Suppressor macrophage treated with lipopolysaccharide for 4 hours (primary cell): ENCODE measurements at regions not wholly inside any gene's neighbourhood (a gene's known extent, or its start where the extent isn't known, plus 50 kb on each side); places are given as distances from the start of the nearest gene placed in this dataset.

Experiments
- DNase-seq: peaks from one replicate; pipeline ENCODE4 v3.0.0-alpha.2; 2020

GRCh38 chr5:159713254-159713653 lies 203.0 kb upstream of the ADRA1B start:
- no peak for DNase-seq

GRCh38 chr5:159713773-159714172 lies 202.5 kb upstream of the ADRA1B start:
- no peak for DNase-seq

GRCh38 chr5:159725475-159725874 lies 190.8 kb upstream of the ADRA1B start:
- no peak for DNase-seq

- no peak for DNase-seq
These were observed 189.1 kb upstream of the ADRA1B start for GRCh38 chr5:159727167-159727566.

GRCh38 chr5:159730285-159730684 lies 186.0 kb upstream of the ADRA1B start:
- DNase-seq: no peak

- DNase-seq: no peak
These were observed 184.1 kb upstream of the ADRA1B start for GRCh38 chr5:159732220-159732619.

- no peak for DNase-seq
These were observed 181.9 kb upstream of the ADRA1B start for GRCh38 chr5:159734366-159734765.

GRCh38 chr5:159735036-159735435 lies 181.2 kb upstream of the ADRA1B start:
- DNase-seq: no peak

GRCh38 chr5:159735749-159736660 lies 180.3 kb upstream of the ADRA1B start:
- DNase-seq: no peak

GRCh38 chr5:159736844-159737243 lies 179.4 kb upstream of the ADRA1B start:
- no peak for DNase-seq

GRCh38 chr5:159737263-159737662 lies 179.0 kb upstream of the ADRA1B start:
- DNase-seq: no peak

- no peak for DNase-seq
These were observed 174.4 kb upstream of the ADRA1B start for GRCh38 chr5:159741829-159742322.

- no peak for DNase-seq
These were observed 173.0 kb upstream of the ADRA1B start for GRCh38 chr5:159743234-159743633.

GRCh38 chr5:159746707-159747106 lies 169.6 kb upstream of the ADRA1B start:
- DNase-seq: no peak

- DNase-seq: no peak
These were observed 167.1 kb upstream of the ADRA1B start for GRCh38 chr5:159749146-159749545.

- DNase-seq: no peak
These were observed 166.1 kb upstream of the ADRA1B start for GRCh38 chr5:159750226-159750625.

- DNase-seq: no peak
These were observed 164.8 kb upstream of the ADRA1B start for GRCh38 chr5:159751459-159751858.

GRCh38 chr5:159752622-159753275 lies 163.5 kb upstream of the ADRA1B start:
- DNase-seq: no peak

GRCh38 chr5:159758189-159758588 lies 158.1 kb upstream of the ADRA1B start:
- no peak for DNase-seq

GRCh38 chr5:159759791-159760290 lies 156.4 kb upstream of the ADRA1B start:
- no peak for DNase-seq

- DNase-seq: no peak
These were observed 153.4 kb upstream of the ADRA1B start for GRCh38 chr5:159762921-159763320.

- no peak for DNase-seq
These were observed 152.7 kb upstream of the ADRA1B start for GRCh38 chr5:159763562-159763961.

GRCh38 chr5:159764283-159765134 lies 151.8 kb upstream of the ADRA1B start:
- DNase-seq: no peak
